ENCODE measurements at regions not wholly inside any gene's neighbourhood (a gene's known extent, or its start where the extent isn't known, plus 50 kb on each side); places are given as distances from the start of the nearest gene placed in this dataset.

- no peak for TF ChIP-seq NFIC (IDR thresholded peaks at IDR 0.05)
- no peak for TF ChIP-seq TAF1 (IDR thresholded peaks at IDR 0.05; ENCODE audit: low read depth)
- no peak for TF ChIP-seq RAD21 (IDR thresholded peaks at IDR 0.05; ENCODE audit: low read depth)
- no peak for TF ChIP-seq TCF12 (IDR thresholded peaks at IDR 0.05; ENCODE audit: low read depth)
- TF ChIP-seq CREB1 (IDR thresholded peaks at IDR 0.05; ENCODE audit: low read depth): no peak
- no peak for TF ChIP-seq MAX (IDR thresholded peaks at IDR 0.05)
- no peak for TF ChIP-seq EP300 (IDR thresholded peaks at IDR 0.05; ENCODE audit: borderline replicate concordance)
- TF ChIP-seq CEBPB (IDR thresholded peaks at IDR 0.05): no peak
- no peak for TF ChIP-seq USF1 (IDR thresholded peaks at IDR 0.05)
- TF ChIP-seq REST (IDR thresholded peaks at IDR 0.05; ENCODE audit: low read depth): no peak
- no peak for TF ChIP-seq EGR1 (IDR thresholded peaks at IDR 0.05)
- no peak for TF ChIP-seq TEAD4 (IDR thresholded peaks at IDR 0.05)
- no peak for TF ChIP-seq FOXM1 (IDR thresholded peaks at IDR 0.05; ENCODE audit: borderline replicate concordance, low read depth)
- no peak for TF ChIP-seq YY1 (IDR thresholded peaks at IDR 0.05; ENCODE audit: low read depth)
These were observed 1621.6 kb downstream of the CDH8 start for GRCh38 chr16:60414613-60415012.
